22Rv1 (cell line): ENCODE measurements at regions not wholly inside any gene's neighbourhood (a gene's known extent, or its start where the extent isn't known, plus 50 kb on each side); places are given as distances from the start of the nearest gene placed in this dataset.

ENCODE experiments used
- ZFX ChIP-seq: fragments of 450-650 bp; IDR thresholded peaks from 2 replicates; pipeline ENCODE4 v1.6.1; 2017; ENCODE audit warnings: antibody characterized with exemption, borderline replicate concordance
- TF ChIP-seq, protein P1 (sequence below): fragments of 450-650 bp; IDR thresholded peaks from 2 replicates; pipeline ENCODE4 v1.5.1; 2017; ENCODE audit warnings: mild to moderate bottlenecking

DNA sequence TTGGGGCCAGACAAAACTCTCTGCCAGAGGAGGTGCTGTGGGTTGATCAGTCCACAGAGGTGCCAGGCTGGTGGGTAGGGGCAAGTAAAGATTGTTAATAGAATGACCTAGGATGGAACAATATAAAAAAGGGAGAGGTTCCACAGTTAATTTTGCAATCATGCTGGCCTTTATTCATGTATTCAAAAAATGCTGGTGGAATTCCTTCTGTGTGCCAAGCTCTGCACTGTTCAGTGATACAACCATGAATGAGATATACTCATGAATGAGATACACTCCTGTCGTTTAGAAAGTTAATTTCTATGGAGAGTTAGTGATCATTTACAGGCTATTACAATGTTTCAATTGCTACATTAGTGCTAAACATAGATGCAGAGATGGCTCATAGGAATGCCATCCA, 252.6 kb upstream of the RMST start:
- TF ChIP-seq, protein P1, sequence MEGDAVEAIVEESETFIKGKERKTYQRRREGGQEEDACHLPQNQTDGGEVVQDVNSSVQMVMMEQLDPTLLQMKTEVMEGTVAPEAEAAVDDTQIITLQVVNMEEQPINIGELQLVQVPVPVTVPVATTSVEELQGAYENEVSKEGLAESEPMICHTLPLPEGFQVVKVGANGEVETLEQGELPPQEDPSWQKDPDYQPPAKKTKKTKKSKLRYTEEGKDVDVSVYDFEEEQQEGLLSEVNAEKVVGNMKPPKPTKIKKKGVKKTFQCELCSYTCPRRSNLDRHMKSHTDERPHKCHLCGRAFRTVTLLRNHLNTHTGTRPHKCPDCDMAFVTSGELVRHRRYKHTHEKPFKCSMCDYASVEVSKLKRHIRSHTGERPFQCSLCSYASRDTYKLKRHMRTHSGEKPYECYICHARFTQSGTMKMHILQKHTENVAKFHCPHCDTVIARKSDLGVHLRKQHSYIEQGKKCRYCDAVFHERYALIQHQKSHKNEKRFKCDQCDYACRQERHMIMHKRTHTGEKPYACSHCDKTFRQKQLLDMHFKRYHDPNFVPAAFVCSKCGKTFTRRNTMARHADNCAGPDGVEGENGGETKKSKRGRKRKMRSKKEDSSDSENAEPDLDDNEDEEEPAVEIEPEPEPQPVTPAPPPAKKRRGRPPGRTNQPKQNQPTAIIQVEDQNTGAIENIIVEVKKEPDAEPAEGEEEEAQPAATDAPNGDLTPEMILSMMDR, result no peak
- no peak for TF ChIP-seq ZFX
